K562 (cell line): ENCODE measurements at regions not wholly inside any gene's neighbourhood (a gene's known extent, or its start where the extent isn't known, plus 50 kb on each side); places are given as distances from the start of the nearest gene placed in this dataset.

Source experiments
- ATAC-seq: fragments of 200-7000 bp; cut with Tn5 transposase; 3 replicates; pipeline ENCODE4 v1.9.1; 2020; ENCODE audit warnings: moderate library complexity
- BruUV-seq: library from RNA; stranded (reverse); fragments of 400-500 nt; replicated peaks from 2 replicates; lab custom pipeline; 2021; lab: Mats Ljungman, UMichigan
- CTCF ChIA-PET: fragments of 300-600 bp; formaldehyde crosslinking; extraction: SDS; loops from one replicate; lab custom pipeline; 2021; ENCODE audit warnings: low intra/inter-chr PET ratio; lab: Yijun Ruan, JAX
- POLR2A ChIA-PET: fragments of 300-600, 350-650 bp; sonication (Branson Sonifier 250); formaldehyde crosslinking; extraction: SDS; loops from one replicate; lab custom pipeline; 2021; ENCODE audit warnings: antibody characterized with exemption, inconsistent platforms; lab: Yijun Ruan, JAX
- DNase-seq, 4 experiments: peaks; one replicate each; pipeline versions ENCODE4 v3.0.0 to v3.0.0-alpha.2; 2011 to 2018; ENCODE audit warnings: low spot score in 3 of 4, mixed read lengths in 3 of 4; ENCODE audit errors: extremely low read depth in 1 of 4
- FAIRE-seq: peaks from 2 replicates; lab custom pipeline; 2011; peaks lifted over from hg19 to GRCh38; lab: Jason Lieb, UNC
- H2AFZ ChIP-seq: 2 replicates; pipeline ENCODE4 v1.6.0; 2011; ENCODE audit warnings: low read depth, low read length, control low read depth, inconsistent platforms
- H3K27ac ChIP-seq: fragments of 200-600 bp; 3 replicates; pipeline ENCODE4 v1.8.0; 2011; ENCODE audit warnings: low read depth, mild to moderate bottlenecking, control low read depth, inconsistent platforms, low read length, moderate library complexity, mixed read lengths; ENCODE audit errors: extremely low read depth
- H3K27me3 ChIP-seq, 2 experiments: fragments of 300-600 bp in 1 of 2; 2 replicates in 1 of 2; 3 replicates in 1 of 2; pipeline versions ENCODE4 v1.6.0 to v1.8.0; 2011; ENCODE audit warnings: inconsistent platforms in 2 of 2, low read length in 2 of 2, mild to moderate bottlenecking in 1 of 2, mixed read lengths in 1 of 2, moderate library complexity in 1 of 2; ENCODE audit not compliant: control insufficient read depth in 2 of 2, insufficient read depth in 2 of 2
- H3K36me3 ChIP-seq: fragments of 300-600 bp; 3 replicates; pipeline ENCODE4 v1.8.0; 2011; ENCODE audit warnings: mild to moderate bottlenecking, low read length, inconsistent platforms; ENCODE audit not compliant: control insufficient read depth, insufficient read depth
- H3K4me1 ChIP-seq, 2 experiments: fragments of 200-600 bp in 1 of 2; replicated peaks in 1 of 2; 2 replicates in 1 of 2; 3 replicates in 1 of 2; pipeline versions ENCODE4 v1.5.1 to v1.8.0; 2011; ENCODE audit warnings: inconsistent platforms in 2 of 2, low read length in 2 of 2, mild to moderate bottlenecking in 1 of 2, mixed read lengths in 1 of 2, moderate library complexity in 1 of 2; ENCODE audit not compliant: control insufficient read depth in 2 of 2, insufficient read depth in 2 of 2
- H3K4me2 ChIP-seq: 2 replicates; pipeline ENCODE4 v1.6.1; 2011; ENCODE audit warnings: low read length, control low read depth, inconsistent platforms, mixed read lengths; ENCODE audit not compliant: insufficient read depth
- H3K4me3 ChIP-seq: fragments of 200-600 bp; sonication (generic), shearing (Covaris generic); 2 replicates; pipeline ENCODE4 v1.5.1; 2016; ENCODE audit warnings: control low read depth, inconsistent platforms
- H3K79me2 ChIP-seq: fragments of 200-600 bp; 3 replicates; pipeline ENCODE4 v1.8.0; 2011; ENCODE audit warnings: low read length, inconsistent platforms; ENCODE audit not compliant: control insufficient read depth, insufficient read depth
- H3K9ac ChIP-seq, 2 experiments: 2 replicates each; pipeline versions ENCODE4 v1.6.0 to v1.6.1; 2011; ENCODE audit warnings: low read depth in 2 of 2, low read length in 2 of 2, control low read depth in 1 of 2, inconsistent platforms in 1 of 2, mild to moderate bottlenecking in 1 of 2, mixed read lengths in 1 of 2; ENCODE audit not compliant: insufficient read depth in 1 of 2
- H3K9me1 ChIP-seq: one replicate; pipeline ENCODE4 v1.6.0; 2011; ENCODE audit warnings: inconsistent platforms, mild to moderate bottlenecking, low read length, moderate library complexity; ENCODE audit not compliant: control insufficient read depth, insufficient read depth
- H3K9me3 ChIP-seq: replicated peaks from 2 replicates; pipeline ENCODE4 v1.5.1; 2011; ENCODE audit warnings: low read depth, low read length, inconsistent platforms; ENCODE audit not compliant: control insufficient read depth, insufficient read depth
- H4K20me1 ChIP-seq: replicated peaks from 2 replicates; pipeline ENCODE4 v1.6.1; 2011; ENCODE audit warnings: low read length, inconsistent platforms, mixed read lengths; ENCODE audit not compliant: control insufficient read depth, insufficient read depth
- ARHGAP35 ChIP-seq: fragments of 450-650 bp; IDR thresholded peaks from 2 replicates; pipeline ENCODE4 v1.6.1; 2018; ENCODE audit not compliant: partially characterized antibody
- CBFA2T2 ChIP-seq: fragments of 450-650 bp; conservative IDR thresholded peaks from 2 replicates; pipeline ENCODE4 v1.6.1; 2017; ENCODE audit warnings: mild to moderate bottlenecking
- CBX8 ChIP-seq: fragments of 200-600 bp; sonication (generic); IDR thresholded peaks from 2 replicates; pipeline ENCODE4 v1.6.1; 2012; ENCODE audit warnings: borderline replicate concordance, mixed run types, low read depth, mild to moderate bottlenecking, moderate library complexity, mixed read lengths, low read length, control low read depth, inconsistent platforms; ENCODE audit not compliant: poor library complexity, severe bottlenecking; ENCODE audit errors: extremely low read depth
- E4F1 ChIP-seq: fragments of 250-450 bp; sonication (Bioruptor Pico); IDR thresholded peaks from 2 replicates; pipeline ENCODE4 v1.5.0; 2021; ENCODE audit warnings: mild to moderate bottlenecking, borderline replicate concordance
- FOXK2 ChIP-seq, 2 experiments: fragments of 450-650 bp; IDR thresholded peaks in 1 of 2; conservative IDR thresholded peaks in 1 of 2; 2 replicates each; pipeline ENCODE4 v1.6.1; 2016; ENCODE audit warnings: low read depth in 2 of 2, mild to moderate bottlenecking in 1 of 2
- NUFIP1 ChIP-seq: fragments of 450-650 bp; IDR thresholded peaks from 2 replicates; pipeline ENCODE4 v1.6.1; 2018; ENCODE audit not compliant: partially characterized antibody
- PKNOX1 ChIP-seq: fragments of 450-650 bp; IDR thresholded peaks from 2 replicates; pipeline ENCODE4 v1.6.1; 2016
- TCF3 ChIP-seq: sonication (generic); formaldehyde crosslinking; IDR thresholded peaks from 2 replicates; pipeline ENCODE4 v1.4.0; 2020; ENCODE audit warnings: mild to moderate bottlenecking, missing genetic modification reagents
- ZBTB5 ChIP-seq: fragments of 450-650 bp; IDR thresholded peaks from 2 replicates; pipeline ENCODE4 v1.6.1; 2017; ENCODE audit warnings: antibody characterized with exemption
- ZFP91 ChIP-seq: sonication (generic); formaldehyde crosslinking; IDR thresholded peaks from 2 replicates; pipeline ENCODE4 v1.8.0; 2022; ENCODE audit warnings: mild to moderate bottlenecking, missing genetic modification reagents
- ZFX ChIP-seq: sonication (generic); formaldehyde crosslinking; IDR thresholded peaks from 2 replicates; pipeline ENCODE4 v1.8.0; 2022; ENCODE audit warnings: mild to moderate bottlenecking, missing genetic modification reagents, moderate library complexity
- ZNF124 ChIP-seq: sonication (generic); formaldehyde crosslinking; IDR thresholded peaks from 2 replicates; pipeline ENCODE4 v1.8.1; 2022; ENCODE audit warnings: missing genetic modification reagents
- ZNF41 ChIP-seq: fragments of 250-450 bp; sonication (Bioruptor Pico); conservative IDR thresholded peaks from 2 replicates; pipeline ENCODE4 v1.4.0; 2020; ENCODE audit warnings: mild to moderate bottlenecking
- ZNF668 ChIP-seq: fragments of 250-450 bp; sonication (Bioruptor Pico); IDR thresholded peaks from 2 replicates; pipeline ENCODE4 v1.8.0; 2022; ENCODE audit warnings: mild to moderate bottlenecking, inconsistent platforms
- WGBS: fragments of 100-300 bp; shearing (Covaris generic); methylation state at CpG from one replicate; pipeline ENCODE4 v1.1.6; 2016; ENCODE audit warnings: low coverage, mixed read lengths; ENCODE audit not compliant: insufficient coverage; ENCODE audit errors: missing lambda C conversion rate; 5-methylcytosine and 5-hydroxymethylcytosine counted together
- in situ Hi-C: fragments of 300-500 bp; cut with MboI; formaldehyde crosslinking; loops from 4 replicates; pipeline ENCODE4 v1.15.0; 2018; ENCODE audit warnings: inconsistent platforms, mixed read lengths
- intact Hi-C: fragments of 100-400 bp; cut with micrococcal nuclease; formaldehyde crosslinking; loops from 2 replicates; pipeline ENCODE4 v1.14.2; 2022

DNA sequence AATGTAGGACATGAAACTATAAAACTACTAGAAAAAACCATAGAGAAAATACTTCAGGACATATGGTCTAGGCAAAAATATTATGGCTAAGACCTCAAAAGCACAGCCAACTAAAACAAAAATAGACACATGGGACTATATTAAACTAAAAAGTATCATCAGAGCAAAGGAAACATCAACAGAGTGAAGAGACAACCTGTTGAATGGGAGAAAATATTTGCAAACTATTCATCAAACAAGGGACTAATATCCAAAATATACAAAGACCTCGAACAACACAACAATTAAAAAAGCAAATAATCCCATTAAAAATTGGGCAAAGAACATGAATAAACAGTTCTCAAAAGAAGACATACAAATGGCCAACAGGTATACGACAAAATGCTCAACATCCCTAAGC, 210.9 kb downstream of the PCSK1 start:
- H4K20me1 ChIP-seq: no peaks in the 10 kb centered on the region
- no peak overlapping the region for H3K4me3 ChIP-seq
- no peak for DNase-seq
- no peak overlapping the region for H3K4me2 ChIP-seq
- no peaks in the 10 kb centered on the region; a peak in 1 of 5 replicates for H3K27me3 ChIP-seq
- in situ Hi-C loops: no loop called here
- H3K4me1 ChIP-seq: no peaks in the 10 kb centered on the region
- WGBS: 0% methylated on average over 2 of the region's 2 CpGs
- intact Hi-C loops: no loop called here
- no peak overlapping the region for H3K9ac ChIP-seq
- H3K27ac ChIP-seq: no peak overlapping the region
- FAIRE-seq: no peak
- H3K9me3 ChIP-seq: no peaks in the 10 kb centered on the region
- no TSS peak for BruUV-seq
- no peak overlapping the region for H2AFZ ChIP-seq
- no peaks in the 10 kb centered on the region for H3K79me2 ChIP-seq
- H3K9me1 ChIP-seq: no peaks in the 10 kb centered on the region
- ChIA-PET POLR2A (no interaction called here), CTCF (no interaction called here)
- no peak for ATAC-seq
- H3K36me3 ChIP-seq: no peaks in the 10 kb centered on the region
- TF ChIP-seq ZFX (CRISPR knock-in tag): no peak
- TF ChIP-seq CBX8: no peak
- TF ChIP-seq ZFP91: no peak
- no peak for TF ChIP-seq PKNOX1
- no peak for TF ChIP-seq TCF3 (CRISPR knock-in tag)
- no peak for TF ChIP-seq ZNF41 (CRISPR knock-in tag)
- no peak for TF ChIP-seq ARHGAP35
- no peak for TF ChIP-seq NUFIP1
- TF ChIP-seq ZNF124: no peak
- no peak for TF ChIP-seq CBFA2T2
- no peak for TF ChIP-seq E4F1
- TF ChIP-seq FOXK2 (conservative IDR thresholded peaks at IDR 0.05 in 1 of 2, IDR thresholded peaks at IDR 0.05 in 1 of 2; ENCODE audit: low read depth in 2 of 2): no peak
- TF ChIP-seq ZNF668: no peak
- no peak for TF ChIP-seq ZBTB5
